GM18502 (cell line): ENCODE measurements at regions not wholly inside any gene's neighbourhood (a gene's known extent, or its start where the extent isn't known, plus 50 kb on each side); places are given as distances from the start of the nearest gene placed in this dataset.

ENCODE experiments used
- ATAC-seq: cut with Tn5 transposase; IDR thresholded peaks from one replicate; pipeline ENCODE4 v1.9.1; 2021; ENCODE audit warnings: mild to moderate bottlenecking; ENCODE audit not compliant: unreplicated experiment, poor library complexity

DNA sequence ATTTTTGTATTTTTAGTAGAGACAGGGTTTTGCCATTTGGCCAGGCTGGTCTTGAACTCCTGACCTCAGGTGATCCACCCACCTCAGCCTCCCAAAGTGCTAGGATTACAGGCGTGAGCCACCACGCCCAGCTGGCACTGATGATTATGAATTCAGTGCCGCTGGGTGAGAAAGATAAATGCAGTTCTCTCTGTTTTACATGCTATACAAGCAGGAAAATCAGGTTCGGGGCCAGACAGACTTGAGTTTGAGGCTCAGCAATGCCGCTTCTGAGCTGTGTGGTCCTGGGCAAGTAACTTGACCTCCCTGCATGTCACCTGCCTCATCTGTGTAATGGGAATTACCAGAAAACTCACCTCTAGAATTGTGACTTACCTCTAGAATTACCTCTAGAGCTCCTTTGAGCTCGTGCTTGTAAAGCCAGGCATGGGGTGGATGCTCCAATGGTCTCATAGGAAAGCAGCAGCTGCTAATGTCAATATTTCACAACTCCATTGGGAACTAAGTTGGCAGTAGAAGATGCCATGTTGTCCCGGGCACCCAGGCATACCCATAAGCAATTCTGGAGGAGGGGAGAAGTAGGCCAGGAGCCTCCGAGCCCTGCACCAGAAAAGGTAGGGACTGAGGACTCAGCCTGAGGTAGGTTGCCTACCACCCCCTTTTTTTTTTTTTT is 119.8 kb upstream of the SLC25A33 start:
- ATAC-seq = no peak

DNA sequence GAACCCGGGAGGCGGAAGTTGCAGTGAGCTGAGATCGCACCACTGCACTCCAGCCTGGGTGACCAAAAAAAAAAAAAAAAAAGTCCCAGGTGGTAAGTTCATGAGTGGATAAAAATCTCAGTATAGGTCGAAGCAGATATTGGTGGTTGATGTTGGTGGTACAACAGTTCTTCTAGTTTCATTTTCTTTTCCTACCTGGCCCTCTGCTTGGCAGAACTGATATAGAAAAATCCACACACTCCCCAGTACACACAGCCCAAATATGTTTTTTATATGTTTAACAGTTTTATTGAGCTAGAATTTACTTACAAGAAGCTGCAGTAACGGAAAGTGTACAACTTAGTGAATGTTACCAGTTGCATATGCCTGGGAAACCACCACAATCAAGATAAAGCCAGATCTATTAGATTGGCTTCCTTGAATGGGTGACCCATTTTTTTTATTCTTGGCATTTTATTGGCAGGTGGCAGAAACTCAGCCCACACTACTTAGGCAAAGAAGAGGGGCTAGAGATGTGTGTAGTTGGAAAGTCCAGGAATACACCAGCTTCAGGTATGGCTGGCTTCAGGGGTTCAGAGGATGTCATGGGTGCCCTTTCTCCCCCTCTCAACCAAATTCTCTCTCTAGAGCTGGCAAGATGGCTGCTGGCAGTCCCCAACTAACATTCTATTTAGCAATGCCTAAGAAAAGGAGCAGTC is 118.3 kb upstream of the SLC25A33 start:
- no peak for ATAC-seq

DNA sequence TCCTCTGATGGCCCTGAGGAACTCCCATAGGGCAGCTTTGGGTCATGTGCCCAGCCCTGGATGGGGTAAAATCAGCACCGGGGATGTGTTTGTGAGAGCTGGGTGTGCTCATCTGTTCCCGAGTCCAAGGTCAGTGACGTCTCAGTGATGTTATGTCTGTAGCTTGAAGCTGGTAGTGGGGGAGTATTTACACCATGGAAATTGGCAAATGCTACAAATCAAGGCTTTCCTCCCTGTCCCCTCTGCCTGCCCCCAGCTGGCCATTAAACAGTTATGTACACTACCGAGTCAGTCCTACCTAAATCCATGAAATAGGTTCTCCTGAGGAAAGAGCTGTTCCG is 117.8 kb upstream of the SLC25A33 start:
- no peak for ATAC-seq

DNA sequence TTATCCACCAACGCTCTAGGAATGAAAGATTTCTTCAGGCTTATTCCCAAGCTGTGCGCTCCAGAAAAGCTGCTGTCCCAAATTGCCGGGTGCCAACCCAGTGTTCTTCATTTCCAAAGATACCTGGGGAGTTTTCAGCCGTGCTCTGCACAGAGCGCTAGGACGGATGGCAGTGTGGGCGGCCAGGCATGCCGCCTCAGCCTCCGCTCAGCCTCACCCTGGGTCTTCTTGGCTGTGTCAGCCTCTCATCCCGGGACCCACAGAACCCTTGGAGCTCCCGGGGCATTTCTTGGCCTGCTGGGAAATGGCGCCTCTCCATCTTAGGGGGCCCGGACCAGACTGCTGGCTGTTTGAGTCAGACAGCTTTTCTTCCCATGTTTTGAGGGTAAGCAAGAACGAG is 116.9 kb upstream of the SLC25A33 start:
- no peak for ATAC-seq

DNA sequence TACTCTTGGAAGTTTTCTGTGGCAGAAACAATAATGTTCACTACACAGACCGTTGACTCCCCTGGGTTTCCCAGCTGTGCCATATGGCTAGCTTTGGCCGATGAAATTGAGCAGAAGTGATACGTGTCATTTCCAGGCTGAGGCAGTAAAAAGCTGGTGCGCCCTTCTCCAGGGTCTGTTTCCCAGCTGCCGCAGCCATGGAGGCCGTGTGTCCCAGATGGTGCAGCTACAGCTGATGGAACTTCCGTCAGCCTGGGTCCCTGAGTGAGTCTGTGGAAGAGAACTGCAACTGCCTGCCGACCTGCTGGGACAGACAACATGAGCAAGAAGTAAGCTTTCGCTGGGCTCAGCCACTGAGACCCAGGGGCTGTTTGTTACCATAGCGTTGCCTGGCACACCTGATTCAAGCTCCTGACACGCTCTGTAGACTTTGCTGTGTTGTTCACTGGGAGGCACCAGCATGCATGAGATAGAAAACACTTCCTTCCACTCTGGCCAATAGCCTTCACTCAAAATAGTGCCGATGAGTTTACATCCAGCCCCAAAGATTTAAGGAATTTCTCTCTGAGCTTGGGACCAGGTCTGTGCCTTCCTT is 116.3 kb upstream of the SLC25A33 start:
- ATAC-seq = no peak

DNA sequence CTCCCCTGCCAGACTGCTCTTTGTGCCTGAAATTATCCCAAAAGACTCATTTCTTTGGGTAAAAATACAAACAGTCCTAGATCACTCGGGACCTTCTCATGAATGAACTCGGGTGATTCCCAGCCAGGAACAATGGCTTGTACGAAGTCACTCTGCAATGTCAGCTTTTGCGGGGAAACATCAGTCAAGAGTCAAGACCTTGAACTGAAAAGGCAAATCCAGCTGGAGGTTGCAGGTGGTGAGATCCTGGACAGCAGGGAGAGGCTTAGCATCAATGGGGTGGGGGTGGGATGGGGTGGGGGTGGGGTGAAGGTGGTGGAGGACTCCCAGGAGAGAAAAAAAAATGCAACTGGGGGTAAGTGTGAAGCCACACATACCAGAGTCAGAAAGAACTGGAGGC is 115.0 kb upstream of the SLC25A33 start:
- ATAC-seq = no peak

DNA sequence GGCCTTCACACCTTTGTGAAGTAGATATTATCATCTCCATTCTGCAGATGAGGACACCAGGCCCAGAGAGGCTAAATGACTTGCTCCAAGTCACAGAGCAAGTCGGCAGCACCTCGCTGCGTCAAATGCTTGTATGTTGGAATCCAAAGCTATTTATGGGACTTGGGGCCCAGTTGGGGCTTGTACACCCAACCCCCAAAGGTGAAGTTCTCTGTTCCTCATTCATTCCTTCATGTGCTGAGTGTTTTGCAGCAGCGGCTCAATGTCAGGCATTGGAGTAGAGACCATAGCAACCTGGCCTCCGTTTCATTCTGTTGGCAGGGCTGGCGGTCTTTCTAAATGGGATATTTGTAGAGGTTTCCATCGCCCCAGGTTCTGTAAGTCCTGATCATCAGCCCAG is 113.4 kb upstream of the SLC25A33 start:
- peak; percentile 22 for ATAC-seq

DNA sequence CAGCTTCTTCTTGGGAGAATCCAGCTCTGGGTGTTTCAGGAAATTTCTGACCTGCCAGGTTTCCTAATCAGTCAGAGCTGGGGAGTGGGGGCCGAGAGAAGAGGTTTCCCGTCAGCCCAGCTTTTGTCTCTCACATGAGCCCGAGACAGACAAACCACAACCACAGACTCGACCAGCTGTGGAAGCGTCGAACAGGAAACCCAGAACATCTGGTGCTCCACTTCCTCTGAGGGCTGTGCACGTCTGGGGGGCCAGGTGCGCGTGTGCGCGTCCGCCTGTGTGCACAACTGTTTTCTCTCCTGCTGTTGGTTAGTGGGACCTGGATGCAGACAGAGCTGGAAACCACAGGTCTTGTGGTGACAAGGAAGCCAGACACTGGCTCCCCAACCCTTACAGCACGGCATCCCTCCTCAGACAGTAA is 113.0 kb upstream of the SLC25A33 start:
- peak; percentile 61 for ATAC-seq

DNA sequence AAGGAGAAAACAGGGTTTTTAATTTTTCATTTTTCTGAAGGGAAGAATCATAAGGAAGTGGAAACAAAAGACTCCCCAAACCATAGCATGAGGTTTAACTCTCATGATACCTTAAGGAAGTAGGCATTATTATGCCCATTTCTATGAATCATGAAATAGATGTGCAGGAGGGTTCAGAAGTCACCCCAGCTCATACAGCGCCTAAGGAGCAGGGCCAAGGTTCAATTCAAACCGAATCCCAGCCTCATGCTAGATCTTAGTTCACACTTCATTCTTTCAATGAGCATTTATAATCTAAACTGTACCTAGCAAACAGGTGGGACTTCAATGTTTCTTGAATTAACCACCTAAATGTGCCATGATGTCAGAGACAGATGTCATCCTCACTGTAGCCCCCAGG is 111.9 kb upstream of the SLC25A33 start:
- ATAC-seq = no peak

DNA sequence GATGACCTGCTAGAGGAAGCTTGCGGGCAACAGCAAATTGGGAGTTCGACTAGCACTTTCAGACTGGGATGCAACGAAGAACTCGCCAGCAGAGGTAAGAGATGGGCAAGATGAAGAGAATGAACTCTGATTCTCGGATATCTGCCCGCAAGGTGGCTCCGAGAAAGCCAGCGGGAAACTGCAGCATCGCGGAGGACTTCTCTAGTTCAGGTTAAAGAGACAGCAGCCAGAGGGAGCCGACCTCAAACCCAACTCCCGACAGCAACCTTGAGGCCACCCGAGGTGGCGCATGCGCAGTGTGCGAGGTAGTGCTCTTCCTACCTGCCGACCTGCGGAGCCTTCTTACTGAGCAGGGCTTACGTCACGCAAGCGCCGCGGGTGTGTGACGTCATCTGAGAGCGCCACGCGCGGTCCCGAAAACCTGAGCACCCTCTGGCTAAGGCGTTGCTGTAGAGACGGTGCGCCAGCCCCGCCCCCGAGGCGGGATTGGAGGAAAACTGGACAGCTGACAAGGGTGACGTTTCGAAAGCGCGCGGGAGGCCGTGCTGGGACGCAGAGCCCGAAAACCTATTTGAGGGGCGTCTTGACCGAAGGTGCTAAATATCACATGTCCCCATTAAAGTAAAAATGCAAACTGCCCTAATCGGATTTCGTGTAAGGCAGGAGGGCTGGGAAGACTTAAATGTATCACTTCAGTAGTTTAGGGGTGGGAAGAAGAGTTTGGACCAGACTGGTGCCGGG is 110.5 kb upstream of the SLC25A33 start:
- peak; percentile 77 for ATAC-seq

DNA sequence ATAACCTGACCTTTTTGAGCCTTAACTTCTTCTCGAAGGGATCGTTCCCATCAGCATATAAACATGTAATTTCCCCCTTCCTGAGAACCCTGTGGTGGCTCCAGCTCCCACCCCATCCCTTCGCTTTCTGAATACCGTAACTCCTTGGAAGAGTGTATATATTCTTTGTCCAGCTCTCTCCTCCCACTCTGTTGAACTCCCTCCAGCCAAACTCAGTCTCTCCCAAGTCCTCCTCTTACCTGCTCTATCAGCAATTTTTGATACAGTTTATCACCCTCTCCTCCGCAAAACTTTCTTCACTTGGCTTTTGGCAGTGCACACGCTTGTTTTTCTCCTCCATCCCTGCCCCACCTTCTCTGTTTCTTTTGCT is 109.9 kb upstream of the SLC25A33 start:
- ATAC-seq = no peak

DNA sequence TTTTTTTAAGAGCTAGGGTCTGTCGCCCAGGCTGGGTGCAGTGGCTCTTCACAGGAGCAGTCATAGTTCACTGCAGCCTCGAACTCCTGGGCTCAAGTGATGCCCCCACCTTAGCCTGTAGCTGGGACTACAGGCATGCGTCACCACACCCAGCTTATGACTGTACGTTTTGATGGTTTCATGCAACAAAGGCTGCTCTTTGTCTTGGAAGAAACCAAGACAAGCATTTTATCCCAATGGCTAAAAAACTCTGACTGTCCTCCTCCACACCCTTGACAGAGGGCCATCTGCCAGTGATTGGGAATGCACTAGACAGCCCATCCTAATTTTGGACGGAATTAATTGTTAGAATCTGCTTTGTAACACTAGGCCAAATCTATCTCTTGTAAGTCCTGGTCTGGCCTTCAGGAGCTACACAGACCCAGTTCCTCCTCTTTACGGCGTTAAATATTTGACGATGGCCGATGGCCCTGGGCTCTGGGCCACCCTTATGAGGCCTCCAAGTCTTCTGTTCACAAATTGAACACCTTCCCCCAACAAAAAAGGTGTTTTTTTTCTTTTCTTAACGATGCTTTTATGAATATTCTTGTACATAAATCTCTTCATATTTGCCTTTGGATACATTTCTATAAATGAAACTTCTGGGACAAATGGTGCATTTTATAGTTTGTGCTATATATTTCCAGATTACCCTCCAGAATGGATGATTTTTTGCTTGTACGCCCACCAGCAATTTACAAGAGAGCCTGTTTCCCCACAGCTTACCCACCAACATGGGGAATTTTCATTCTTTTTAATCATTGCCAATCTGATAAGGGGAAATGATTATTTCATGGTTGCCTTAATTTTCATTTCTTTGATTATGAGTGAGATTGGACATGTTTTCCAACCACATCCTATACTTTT is 104.8 kb upstream of the SLC25A33 start:
- no peak for ATAC-seq

DNA sequence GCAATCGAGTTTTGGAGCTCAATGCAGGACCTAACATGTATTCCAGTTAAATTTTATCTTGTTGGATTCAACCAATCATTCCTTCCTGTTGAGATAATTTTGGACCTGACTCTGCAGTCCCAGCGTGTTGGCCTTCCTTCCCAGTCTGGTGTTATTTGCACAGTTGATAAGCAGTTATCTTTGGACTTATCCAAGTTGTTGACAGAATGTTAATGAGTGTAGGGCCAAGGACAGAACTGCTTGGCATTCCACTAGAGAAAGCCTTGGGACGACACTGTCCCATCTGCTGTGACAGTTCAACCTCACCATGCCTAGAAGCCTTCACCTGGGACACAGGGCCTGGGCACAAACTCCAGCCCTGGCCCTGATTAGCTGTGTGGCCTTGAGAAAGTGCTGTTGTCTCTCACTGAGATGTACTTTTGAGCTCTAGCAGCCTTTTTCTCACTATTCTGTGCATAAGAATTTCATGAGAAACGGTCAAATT is 104.1 kb upstream of the SLC25A33 start:
- ATAC-seq = no peak

DNA sequence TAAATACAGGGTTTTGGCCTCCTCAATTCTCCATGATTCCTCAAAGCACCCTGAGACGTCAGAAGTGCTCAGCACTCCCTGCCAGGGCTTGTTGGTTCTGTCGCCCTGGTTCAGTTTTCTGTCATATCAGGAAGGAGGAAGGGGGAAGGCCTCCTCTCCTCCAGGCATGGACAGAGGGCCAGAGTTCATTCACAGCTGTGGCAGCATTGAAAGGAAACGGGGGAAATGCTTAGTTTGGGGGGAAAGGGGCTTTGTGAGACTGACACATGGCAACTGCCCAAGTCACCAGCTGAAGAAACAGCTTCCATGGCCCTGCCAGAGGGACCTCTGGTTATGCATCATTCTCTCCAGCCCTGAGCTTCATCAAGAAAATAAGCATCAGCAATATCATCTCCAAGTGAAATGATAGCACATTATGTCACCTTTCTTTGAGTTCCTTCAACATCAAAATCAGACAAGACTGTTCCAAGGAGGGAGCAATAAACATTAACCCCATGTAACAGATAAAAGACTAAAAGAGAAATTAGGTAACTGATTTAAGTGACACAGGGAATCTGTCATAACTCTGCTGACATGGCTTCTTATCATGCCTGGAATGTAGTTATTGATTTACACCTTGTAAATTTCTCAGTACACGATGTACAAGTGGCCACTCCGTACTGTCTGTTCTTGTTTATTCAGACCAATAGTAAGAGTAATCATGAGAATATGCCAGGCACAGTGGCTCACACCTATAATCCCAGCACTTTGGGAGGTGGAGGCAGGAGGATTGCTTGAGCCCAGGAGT is 103.2 kb upstream of the SLC25A33 start:
- ATAC-seq = no peak

DNA sequence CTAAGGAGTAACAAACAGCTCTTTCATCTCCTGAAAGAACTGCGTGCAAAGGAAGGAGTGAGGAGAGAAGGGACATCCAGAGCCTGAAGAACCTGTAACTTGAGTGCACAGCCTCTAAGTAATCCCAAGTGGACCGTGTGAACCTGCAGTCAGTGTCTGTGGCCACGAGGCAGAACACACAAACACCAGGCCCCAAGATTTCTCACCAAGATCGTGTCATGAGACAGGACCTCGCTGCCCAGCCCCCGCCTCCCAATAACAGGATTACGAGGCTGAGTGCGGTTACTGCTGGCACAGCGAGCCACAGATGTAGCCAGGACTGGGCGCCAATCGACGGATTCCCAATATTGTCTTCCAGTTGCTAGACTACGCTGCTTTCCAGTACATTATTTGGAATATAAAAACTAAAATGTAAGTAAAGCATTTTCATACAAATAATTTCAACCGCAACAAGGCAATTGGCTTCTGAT is 101.3 kb upstream of the SLC25A33 start:
- ATAC-seq = no peak

DNA sequence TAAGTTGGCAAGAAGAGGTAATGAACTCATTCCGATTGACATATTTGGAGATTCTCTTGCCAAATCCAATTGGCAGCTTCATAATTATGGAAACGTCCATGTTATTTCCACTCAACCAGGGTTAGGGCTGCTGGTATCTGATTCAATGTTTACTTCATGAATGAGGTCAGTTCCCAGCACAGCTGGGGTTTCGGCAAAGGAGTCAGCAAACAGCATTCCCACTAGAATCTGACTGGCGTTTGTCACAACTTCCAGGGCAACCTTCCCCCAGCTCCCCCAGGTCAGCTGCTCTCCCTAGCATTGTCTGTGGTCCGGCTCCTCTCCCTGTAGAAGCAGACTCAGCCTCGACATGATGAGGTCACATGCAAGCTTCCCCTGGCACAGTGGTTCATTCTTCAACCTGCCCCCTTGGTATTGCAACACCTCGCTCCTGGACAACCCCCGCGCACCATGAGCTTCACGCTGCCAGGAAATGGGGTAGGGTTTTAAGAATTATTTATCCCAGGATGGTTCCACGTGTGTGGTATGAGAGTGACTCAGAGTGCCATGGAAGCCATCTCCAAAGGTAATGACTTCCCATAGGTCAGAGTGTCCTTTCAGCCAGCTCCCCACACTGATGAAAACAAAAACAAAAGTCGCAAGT is 100.7 kb upstream of the SLC25A33 start:
- no peak for ATAC-seq

DNA sequence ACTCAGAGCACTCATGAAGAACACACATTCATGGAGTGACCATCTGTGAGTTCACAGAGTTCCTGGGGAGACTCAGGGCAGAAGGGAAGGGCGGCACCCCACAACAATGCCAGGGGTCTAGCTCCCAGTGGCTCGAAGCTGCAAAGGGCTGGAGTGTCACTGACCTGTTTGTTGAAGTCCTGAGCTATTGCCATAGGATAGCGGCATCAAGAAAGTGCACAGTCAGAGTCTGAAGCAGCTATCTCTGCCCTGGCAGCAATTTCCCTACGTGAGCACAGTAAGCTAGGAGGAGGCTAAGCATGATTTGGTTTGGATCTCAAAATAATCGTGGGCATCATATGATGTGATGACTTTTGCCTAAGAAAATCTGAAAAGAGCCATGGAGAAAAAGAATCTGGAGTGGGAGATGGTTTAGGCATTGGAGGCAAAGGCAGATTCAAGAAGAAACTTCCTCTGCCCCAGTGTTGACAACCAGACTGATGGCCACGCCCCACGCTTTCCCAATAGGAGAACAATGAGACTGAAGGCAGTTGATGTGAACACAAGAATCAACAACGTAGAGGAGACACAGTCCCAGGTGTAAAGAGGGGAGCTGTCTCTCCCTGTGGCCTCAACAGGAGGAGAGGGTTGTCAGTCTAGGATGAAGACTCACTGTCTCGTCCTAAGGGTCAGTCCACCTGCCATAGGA is 100.0 kb upstream of the SLC25A33 start:
- no peak for ATAC-seq

DNA sequence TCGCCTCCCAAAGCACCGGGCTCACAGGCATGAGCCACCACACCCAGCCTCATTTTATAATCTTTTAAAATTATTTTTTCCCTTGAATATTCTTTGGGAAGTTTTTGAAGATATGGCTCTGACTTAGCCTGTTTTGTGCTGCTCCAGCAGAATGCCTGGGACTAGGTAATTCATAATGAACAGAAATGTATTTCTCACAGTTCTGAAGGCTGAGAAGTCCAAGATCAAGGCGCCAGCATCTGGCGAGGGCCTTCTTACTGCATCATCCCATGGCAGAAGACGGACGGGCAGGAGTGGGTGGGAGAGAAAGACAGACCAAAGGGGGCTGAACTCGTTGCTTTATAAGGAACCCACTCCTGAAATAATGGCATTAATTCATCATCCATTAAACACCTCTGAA is 99.0 kb upstream of the SLC25A33 start:
- ATAC-seq = no peak
